GM12873 (cell line): ENCODE measurements at regions not wholly inside any gene's neighbourhood (a gene's known extent, or its start where the extent isn't known, plus 50 kb on each side); places are given as distances from the start of the nearest gene placed in this dataset.

Experiments
- CTCF ChIP-seq: IDR thresholded peaks from 2 replicates; pipeline ENCODE4 v1.5.1; 2012; ENCODE audit warnings: low read depth, mild to moderate bottlenecking, moderate library complexity, low read length, control low read depth; ENCODE audit not compliant: insufficient read depth; ENCODE audit errors: missing control alignments

GRCh38 chr2:228697456-228697855 lies 516.0 kb upstream of the SPHKAP start:
- no peak for TF ChIP-seq CTCF

GRCh38 chr2:228690681-228691080 lies 509.2 kb upstream of the SPHKAP start:
- no peak for TF ChIP-seq CTCF

- TF ChIP-seq CTCF, result no peak
Observed at GRCh38 chr2:228689053-228689452, 507.6 kb upstream of the SPHKAP start.

GRCh38 chr2:228688007-228688645 lies 506.6 kb upstream of the SPHKAP start:
- no peak for TF ChIP-seq CTCF

- no peak for TF ChIP-seq CTCF
Observed at GRCh38 chr2:228681979-228682378, 500.5 kb upstream of the SPHKAP start.

- peak; percentile 20 for TF ChIP-seq CTCF
Observed at GRCh38 chr2:228681426-228681825, 499.9 kb upstream of the SPHKAP start.

- TF ChIP-seq CTCF, result no peak
Observed at GRCh38 chr2:228678110-228678509, 496.6 kb upstream of the SPHKAP start.
